GM21515 (cell line): ENCODE measurements at regions not wholly inside any gene's neighbourhood (a gene's known extent, or its start where the extent isn't known, plus 50 kb on each side); places are given as distances from the start of the nearest gene placed in this dataset.
"Not testable (repeated sequence)": the region's sequence is repeated elsewhere in the genome, so short reads cannot be mapped to it uniquely, and the experiment has no call there.

Source experiments
- ATAC-seq: cut with Tn5 transposase; IDR thresholded peaks from one replicate; pipeline ENCODE4 v1.9.1; 2021; ENCODE audit not compliant: unreplicated experiment

- ATAC-seq = no peak
These were observed 234.9 kb upstream of the CAND1 start for GRCh38 chr12:67034110-67034879.

- no peak for ATAC-seq
These were observed 234.0 kb upstream of the CAND1 start for GRCh38 chr12:67035121-67035520.

- ATAC-seq = no peak
These were observed 230.7 kb upstream of the CAND1 start for GRCh38 chr12:67038486-67038885.

GRCh38 chr12:67039995-67040860 is 228.9 kb upstream of the CAND1 start:
- no peak for ATAC-seq

- no peak for ATAC-seq
These were observed 228.4 kb upstream of the CAND1 start for GRCh38 chr12:67040861-67041137.

GRCh38 chr12:67042697-67043131 is 226.4 kb upstream of the CAND1 start:
- ATAC-seq = no peak

- no peak for ATAC-seq
These were observed 225.4 kb upstream of the CAND1 start for GRCh38 chr12:67043771-67044170.

GRCh38 chr12:67045650-67046049 is 223.5 kb upstream of the CAND1 start:
- ATAC-seq = no peak

- no peak for ATAC-seq
These were observed 223.1 kb upstream of the CAND1 start for GRCh38 chr12:67046062-67046461.

- no peak for ATAC-seq
These were observed 221.5 kb upstream of the CAND1 start for GRCh38 chr12:67047634-67048033.

GRCh38 chr12:67048371-67048770 is 220.8 kb upstream of the CAND1 start:
- ATAC-seq = no peak

- ATAC-seq = not testable (repeated sequence)
These were observed 220.0 kb upstream of the CAND1 start for GRCh38 chr12:67049199-67049598.

GRCh38 chr12:67052981-67053380 is 216.2 kb upstream of the CAND1 start:
- ATAC-seq = no peak

- ATAC-seq = no peak
These were observed 212.8 kb upstream of the CAND1 start for GRCh38 chr12:67056329-67056728.

- no peak for ATAC-seq
These were observed 212.1 kb upstream of the CAND1 start for GRCh38 chr12:67057072-67057471.

- no peak for ATAC-seq
These were observed 207.0 kb upstream of the CAND1 start for GRCh38 chr12:67062193-67062592.

- no peak for ATAC-seq
These were observed 201.5 kb upstream of the CAND1 start for GRCh38 chr12:67067453-67068203.

GRCh38 chr12:67068204-67068731 is 200.9 kb upstream of the CAND1 start:
- no peak for ATAC-seq

GRCh38 chr12:67068761-67069450 is 200.3 kb upstream of the CAND1 start:
- ATAC-seq = peak; percentile 50

GRCh38 chr12:67069451-67070306 is 199.5 kb upstream of the CAND1 start:
- ATAC-seq = peak; percentile 68
